ENCODE measurements at regions not wholly inside any gene's neighbourhood (a gene's known extent, or its start where the extent isn't known, plus 50 kb on each side); places are given as distances from the start of the nearest gene placed in this dataset.

DNA sequence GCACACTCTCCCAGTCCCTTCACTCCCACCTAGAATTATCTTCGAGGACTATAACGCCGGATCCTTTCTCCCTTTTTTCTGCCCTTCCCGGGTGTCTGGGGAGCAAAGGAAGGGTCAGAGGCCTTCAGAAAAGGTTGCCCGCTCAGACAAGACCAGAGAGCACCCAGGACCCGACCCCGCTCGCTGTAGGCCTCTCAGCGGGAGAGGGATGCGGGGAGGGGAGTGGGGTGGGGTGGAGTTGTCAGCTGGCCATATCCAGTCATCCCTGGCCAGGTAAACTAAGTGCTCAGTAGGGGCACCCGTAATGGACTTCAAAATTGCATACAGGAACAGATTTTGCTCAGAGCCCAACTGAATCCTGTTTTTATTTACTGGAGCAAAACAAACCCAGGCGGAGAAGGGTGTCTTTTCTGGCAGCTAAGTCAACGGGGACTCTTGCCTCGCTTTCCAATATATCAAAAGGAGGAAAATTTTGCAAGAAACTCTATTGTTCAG is 65.0 kb downstream of the NOL4 start:
- peak; percentile 57 to 66 for DNase-seq

DNA sequence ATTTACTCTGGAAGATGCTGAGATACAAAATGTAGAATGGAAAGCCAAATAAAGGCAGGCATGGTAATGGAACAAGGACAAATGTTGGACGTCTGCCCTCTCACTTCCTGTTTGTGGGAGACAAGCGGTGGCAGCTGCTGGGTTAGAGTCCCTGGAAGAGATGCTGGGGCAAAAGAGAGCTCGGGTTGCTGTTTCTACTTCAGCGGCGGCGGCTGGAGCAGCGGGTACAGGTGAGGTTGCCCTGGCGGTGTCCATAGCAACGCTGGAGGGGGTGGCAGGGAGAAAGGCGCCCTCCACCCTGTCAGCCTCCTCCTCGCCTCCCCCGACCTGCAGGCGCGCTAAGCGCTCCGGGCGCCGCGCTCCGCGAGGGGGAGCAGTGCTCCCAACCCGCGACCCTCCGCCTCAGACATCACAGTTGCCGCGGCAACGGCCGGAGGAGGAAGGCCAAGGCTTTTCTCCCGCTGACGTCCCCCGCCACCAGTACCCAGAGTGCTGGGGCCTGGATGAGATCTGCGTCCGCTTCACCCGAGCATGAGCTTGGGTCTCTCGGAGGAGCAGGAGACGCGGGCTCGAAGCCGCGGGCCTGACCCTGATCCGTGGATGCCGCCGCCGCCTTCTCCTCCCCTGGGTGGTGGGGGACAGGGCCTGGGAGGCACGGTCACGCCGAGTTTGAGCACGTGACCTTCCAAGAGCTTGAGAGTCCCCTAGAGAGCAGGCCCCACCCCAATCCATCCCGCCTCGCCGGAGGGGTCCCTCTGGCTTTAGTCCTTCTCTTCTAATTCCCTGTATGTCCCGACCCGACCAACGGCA is 65.6 kb downstream of the NOL4 start:
- peak; percentile 96 to 98 for DNase-seq

DNA sequence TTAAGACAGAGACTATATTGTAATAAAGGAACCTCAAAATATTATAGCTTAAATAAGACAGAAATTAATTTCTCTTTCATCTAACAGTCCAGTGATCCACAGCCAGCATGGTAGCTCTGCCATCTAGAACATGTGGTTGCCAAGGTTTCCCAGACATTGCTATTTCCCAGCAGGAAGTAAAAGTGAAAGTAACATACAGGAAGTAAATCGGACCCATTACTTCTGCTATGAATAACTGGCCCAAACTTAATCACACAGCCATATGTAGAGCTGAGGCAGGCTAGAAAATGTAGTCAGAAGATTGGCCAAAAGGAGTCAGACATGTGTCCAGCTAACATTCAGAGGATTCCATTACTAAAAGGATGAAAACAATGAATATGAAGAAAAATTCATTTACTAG is 71.0 kb downstream of the NOL4 start:
- peak; percentile 14 to 37 for DNase-seq

DNA sequence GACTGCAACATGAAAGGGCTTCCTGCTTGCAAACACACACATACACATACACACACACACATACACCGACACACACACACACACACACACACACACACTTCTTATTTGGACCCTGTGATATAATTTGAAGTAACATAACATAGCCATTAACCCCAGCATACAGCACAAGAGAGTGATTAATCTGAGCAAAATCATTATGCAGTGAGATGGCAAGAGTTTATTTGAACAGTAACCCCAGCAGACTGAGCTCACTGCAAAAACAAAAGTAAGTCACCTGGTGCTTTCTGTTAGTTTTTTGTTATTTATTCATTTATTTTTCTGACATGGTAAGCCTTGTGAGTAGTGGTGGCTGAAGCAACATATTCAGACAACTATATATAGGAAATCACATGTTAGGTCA is 93.7 kb downstream of the NOL4 start:
- DNase-seq: peak in 1 of 2 experiments; percentile 29

DNA sequence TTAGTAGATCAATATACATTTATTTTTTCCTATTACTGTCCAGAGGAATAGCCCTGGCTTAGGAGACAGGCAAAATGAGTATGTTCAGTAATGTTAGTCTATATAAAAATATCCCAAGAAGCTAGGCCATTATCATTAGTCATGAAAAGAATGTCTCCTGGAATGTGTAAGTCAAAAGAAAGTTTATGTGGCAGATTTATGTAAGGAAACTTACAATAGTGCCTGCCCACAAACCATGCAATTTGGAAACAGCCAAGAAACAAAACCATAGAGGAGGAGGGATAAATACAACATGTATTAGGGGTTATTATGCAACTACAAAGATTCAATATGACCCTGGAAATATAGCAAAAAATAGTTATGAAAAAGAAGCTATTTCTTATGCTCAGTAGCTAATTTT is 96.3 kb downstream of the NOL4 start:
- no peak for DNase-seq

DNA sequence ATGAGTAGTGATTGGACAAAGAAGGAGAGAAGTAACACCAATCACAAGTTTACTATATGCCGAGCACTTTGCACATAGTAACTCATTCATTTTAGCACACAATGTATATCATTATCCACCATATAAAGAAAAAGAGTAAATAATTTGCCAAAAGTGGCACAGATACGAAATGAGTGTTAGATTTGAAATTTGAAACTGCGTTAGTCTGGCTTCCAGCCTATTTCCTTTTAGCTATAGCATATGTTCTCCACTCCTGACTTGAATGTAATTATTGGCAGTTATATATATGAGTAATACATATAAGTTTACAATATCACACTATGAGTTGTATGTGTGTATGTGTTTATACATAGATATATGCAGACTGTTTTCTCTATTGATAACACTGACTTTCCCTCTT is 98.6 kb downstream of the NOL4 start:
- no peak for DNase-seq

DNA sequence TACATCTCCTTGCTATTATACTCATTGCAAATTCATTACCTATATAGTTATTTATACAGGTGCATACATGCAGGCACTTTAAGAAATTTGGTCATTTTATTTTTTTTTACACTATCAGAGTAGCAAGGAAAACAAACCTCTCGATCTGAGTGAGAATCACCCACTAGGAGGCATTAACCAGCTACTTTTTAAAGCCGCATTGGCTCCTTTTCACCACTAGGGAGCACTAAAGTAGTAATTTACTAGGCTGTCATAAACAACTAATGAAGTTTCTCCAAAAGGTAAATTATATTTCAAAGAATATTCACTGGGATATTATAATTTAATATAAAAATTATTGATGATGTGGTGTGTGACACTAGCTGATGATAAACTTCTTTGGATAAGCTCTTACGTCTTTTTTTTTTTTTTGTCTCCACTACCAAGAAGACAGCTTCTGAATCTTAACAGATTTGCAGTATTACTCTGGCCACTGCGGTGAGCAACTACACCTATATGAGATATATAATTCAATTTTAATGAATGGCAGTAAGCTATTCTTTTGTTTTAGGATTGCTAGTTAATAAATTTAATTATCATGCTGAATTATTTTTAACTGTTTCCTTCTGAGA is 101.9 kb downstream of the NOL4 start:
- DNase-seq: peak; percentile 53 to 63

DNA sequence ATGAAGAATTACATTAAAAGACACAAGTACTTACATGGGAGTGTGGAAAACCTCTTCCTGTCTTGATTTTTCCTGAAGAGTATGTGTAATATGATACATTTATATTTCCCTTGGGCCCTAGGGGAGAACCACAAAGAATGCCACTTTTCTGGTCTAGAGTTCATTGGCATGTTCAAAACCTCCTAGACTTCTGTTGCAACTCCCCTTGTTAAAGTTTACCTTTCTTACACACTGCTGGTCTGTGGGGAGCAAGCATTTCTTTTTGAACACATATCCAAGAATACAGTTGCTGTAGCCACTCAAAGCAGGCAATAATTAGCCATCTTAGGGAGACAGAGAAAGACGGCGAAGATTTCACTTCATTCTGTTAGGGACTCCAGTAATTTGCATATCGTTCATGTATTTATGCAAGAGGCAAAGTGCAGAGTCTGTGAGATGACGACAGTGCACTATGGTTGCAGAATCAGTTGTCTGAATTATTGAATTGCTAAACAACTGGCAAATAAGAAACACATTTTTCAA is 103.5 kb downstream of the NOL4 start:
- DNase-seq: no peak

DNA sequence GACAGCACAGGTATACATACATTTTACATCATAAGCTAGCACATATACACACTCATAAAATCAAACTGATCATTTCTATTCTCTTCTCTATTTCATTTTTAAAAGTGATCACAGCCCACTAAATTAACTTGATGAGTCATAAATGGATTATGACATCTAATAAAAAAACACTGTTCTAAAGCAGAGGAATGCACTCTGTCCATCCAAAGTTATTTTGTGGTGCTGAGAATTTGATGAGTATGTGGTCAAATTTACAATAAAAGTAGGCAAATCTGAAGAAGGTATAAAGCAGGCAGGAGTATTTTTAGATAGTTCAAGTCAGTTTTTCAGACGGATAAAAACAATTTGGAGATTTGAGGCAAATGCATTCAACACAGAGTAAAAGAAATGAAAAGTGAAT is 104.4 kb downstream of the NOL4 start:
- no peak for DNase-seq

DNA sequence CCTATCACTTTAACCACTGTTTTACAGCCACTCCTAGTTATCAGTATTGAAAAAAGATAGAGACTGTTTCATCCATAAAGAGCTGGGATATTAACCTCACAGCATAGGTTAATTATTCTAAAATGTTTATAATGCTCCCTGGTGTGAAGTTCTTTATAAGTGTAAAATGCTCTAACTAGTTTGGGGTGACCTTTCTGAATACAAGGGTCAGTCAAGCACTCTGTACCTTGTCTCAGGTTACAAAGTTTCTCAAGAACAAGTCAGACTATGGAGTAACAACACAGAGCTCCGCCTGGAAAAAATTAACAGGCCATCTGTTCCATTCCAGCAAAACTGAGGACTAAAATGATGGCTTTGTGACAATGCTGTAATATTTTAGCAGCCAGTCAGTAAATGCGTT is 107.4 kb downstream of the NOL4 start:
- no peak for DNase-seq

DNA sequence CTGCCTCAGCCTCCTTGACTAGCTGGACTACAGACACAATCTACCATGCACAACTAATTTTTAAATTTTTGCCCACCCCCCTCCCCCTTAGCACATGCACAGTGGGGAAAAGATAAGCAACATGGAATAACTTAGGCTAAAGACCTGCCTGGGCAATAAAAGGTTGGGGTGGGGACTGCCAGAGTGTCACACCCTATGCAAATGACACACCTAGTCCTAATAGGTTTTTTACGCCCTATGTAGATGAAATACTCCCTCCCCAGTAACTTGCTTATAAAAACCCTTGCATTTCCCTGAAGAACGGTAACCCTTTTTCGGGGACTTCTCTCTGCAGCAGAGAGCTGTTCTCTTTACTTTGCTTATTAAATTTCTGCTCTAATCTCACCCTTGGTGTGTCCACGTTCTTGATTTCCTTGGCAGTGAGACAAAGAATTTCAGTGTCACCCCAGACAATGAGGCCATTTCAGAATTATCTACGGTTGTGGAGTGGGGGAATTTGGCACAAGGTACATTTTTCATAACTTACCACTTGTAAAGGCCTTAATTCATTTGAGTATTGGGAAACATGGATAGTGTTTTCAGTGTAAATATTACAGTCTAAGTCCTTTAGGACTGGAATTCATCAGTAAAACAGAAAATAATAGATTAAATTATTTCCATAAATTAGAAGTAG is 109.2 kb downstream of the NOL4 start:
- DNase-seq: no peak

DNA sequence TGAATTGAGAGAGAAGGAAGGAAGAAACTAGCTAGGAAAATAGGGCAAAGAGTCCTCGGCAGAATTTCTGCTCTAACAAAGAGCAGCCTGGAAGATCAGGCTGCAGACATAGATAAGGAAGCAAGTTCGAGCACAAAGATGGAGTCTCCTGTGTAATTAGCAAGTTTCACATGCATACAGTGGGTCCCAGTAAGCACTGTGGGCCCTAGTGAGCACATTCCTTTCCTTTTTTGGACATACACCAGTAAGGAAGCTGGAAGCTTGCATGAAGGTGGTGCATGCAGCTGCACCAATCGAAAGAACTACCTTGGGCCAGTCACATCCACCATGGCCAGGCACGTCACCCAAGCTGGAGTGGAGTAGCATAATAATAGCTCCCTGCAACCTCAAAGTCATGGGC is 109.7 kb downstream of the NOL4 start:
- DNase-seq: no peak

DNA sequence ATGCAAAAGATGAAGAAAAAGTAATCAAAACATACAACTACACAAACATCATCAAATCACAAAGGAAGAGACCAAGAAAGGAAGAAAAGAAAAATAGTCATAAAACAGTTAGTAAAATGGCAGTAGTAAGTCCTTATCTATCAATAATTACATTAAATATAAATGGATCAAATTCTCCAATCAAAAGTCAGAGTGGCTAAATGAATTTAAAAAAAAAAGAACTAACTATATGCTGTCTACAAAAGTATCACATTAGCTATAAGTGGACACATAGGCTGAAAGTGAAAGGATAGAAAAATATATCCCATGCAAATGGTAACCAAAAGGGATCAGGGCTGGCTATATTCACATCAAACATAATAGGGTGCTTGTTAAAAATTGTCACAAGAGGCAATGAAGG is 116.5 kb downstream of the NOL4 start:
- DNase-seq: no peak

DNA sequence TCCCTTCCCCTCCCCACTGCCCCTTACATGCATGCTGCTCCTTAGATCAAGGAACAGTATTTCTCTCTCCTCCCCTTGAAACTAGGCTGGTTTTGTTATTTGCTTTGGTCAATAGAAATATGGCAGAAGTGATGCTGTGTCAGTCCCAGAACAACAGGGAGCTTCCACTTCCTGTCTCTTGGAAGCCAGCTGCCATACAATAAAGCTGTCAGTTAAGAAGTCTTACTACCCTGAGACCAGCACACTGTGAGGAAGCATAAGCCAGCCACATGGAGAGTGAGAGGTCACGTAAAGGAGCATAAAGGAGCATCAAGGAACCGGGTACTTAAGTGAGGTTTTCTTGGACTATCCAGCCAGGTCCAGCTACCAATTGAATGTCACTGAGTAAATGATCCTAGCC is 126.6 kb downstream of the NOL4 start:
- DNase-seq: peak; percentile 18 to 46

DNA sequence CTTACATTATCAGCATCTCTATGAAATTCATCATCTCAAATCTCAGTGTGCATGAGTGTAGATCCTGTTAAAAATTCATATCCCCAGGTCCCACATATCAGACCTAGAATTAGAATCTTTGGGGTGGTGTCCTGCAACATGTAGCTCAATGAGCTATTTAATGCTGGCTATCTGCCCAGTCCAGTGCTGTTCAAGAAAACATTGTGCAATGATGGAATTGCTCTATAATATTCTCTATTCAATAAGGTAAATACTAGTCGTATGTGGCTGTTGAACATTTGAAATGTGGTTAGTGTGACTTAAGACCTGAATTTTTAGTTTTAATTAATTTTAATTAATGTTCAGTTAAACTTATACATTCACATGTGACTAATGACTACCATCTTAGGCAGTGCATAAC is 127.4 kb downstream of the NOL4 start:
- no peak for DNase-seq

DNA sequence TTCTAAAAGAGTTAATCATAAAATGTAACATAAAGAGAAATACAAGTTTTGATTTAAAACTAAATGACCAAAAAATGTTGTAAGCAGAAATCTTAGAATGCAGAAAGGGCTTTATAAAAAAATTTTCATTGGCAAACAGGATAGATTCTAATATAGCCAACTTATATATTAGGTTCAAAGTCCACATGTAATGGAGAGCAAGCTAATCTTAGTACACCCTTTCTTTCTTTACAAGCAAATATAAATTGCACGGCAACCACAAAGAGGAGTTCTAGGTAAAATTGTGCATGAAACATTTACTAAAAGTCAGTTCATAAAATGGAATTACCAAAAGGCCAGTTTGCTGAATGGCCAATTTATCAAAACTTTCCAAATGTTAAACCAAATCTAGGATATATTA is 130.6 kb downstream of the NOL4 start:
- no peak for DNase-seq

DNA sequence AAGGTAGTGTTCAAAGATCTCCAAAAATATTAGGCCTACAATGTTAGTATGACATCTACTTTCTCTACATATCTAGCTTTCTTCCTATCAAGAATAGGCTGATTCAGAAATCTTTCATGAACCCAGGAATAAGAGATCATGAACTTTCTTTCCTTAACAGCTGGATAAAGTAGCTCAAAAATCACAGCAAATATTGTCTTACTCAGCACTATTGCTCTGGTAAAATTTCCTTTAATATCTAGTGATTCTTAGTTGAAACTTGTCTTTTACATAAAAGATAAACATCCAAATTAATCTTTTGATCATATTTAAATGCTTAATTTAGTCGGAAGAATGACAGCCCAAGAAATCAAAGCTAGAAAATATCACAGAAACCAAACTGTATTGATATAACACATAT is 131.9 kb downstream of the NOL4 start:
- DNase-seq: no peak

DNA sequence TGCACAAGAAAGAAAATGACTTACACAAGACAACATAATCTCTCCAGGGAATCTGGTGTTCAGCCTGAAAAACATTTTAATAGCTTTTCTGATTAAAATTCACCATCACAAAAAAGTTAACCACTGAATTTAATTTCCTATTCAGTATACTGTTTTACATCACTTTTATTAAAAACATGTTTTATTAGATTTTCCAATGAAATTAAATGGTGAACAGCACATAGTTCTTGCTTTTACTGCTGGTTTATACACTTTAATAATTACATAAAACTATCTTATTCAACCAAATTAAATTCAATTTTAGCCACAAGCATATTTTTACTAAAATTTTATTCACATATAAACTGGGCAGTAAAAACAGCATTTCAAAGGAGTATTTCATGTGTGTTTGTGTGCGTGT is 138.3 kb downstream of the NOL4 start:
- no peak for DNase-seq

DNA sequence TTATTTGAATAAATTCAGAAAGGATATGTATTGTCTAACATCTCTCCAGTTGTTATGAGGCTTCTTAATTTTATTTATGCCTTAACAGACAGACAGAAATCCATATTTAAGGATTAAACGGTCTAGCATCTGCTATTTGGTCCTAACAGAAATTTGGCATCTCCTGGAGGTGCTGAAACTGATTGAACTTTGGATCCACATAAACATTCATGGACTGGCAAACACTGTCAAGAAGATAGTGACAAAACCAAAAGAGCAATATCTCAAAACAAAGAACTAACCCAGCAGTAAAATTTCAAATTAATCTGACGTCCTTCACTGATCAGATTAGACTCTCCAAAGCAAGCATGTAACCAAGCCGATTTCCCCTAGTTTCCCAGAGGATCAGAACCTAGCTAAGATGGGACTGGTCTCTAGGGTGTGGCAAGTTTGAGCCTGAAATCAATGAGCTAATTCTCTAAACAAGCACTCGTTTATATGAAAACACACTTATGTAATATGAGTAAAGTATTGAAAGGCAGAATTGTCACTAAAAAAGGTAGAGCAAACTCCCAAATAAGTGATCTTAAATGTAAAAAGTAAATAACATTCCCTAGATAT is 139.5 kb downstream of the NOL4 start:
- no peak for DNase-seq

DNA sequence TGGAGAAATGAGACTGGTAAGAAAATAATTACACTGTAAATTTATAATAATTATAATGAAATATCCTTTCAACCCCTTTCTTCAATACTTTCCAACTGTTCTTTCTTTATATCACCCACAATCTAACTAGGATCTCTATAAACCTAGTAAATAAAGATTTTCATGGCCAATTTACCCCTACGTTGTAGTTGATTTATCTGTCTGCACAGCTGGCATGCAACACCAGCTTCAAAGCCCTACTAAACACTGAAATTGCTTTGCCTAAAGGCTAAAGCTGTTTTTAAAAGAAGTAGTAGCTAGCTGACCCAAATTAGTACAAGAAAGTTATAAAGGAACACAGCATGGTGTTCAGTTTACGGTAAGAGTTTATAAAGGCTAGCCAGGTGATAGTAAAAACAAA is 140.1 kb downstream of the NOL4 start:
- no peak for DNase-seq

DNA sequence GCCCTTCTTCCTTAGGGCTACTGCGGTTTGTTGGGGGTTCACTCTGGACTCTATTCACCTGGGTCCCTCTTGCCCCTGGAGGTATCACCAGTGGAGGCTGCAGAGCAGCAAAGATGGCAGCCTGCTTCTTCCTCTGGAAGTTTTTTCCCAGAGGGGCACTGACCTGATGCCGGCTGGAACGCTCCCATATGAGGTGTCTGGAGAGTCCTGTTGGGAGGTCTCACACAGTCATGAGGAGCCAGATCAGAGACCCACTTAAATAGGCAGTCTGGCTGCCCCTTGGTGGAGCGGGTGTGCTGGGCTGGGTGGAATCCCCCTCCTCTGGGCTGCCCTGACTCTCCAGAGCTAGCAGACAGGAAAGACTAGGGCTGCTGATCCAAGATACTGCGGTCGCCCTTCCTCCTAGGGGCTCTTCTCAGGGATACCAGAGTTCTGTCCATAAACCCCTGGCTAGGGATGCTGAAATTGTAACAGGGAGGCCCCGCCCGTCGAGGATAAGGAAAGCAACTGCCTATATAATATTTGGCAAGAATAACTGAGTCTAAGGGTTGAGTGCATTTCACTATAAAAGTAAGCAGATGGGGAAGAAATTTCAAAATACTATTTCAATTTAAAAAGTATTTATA is 140.7 kb downstream of the NOL4 start:
- no peak for DNase-seq

DNA sequence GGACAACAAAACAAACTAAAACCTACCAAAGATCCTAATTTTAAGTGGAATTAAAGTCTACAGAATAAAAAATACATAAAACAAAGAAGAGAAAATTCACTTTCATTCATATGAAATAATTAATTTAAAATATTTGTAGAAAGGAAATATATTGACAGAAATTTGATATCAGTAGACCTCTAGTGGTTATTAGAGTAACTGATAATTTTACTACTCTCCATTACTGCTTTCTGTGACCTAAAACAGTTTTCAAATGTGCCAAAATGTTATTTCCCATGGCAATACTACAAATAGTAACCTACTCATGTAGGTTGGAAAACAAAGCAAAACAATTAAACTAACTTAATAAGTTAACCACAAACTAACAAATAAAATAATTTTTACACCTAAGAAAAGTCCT is 147.1 kb downstream of the NOL4 start:
- no peak for DNase-seq

All from SHP77 (cell line).